IgD-negative memory B cell (primary cell): ENCODE measurements at regions not wholly inside any gene's neighbourhood (a gene's known extent, or its start where the extent isn't known, plus 50 kb on each side); places are given as distances from the start of the nearest gene placed in this dataset.

Experiments used
- H3K27ac Mint-ChIP-seq, 3 donors: one replicate each; pipeline ENCODE4 v1.8.0; 2020 to 2022; ENCODE audit warnings: mild to moderate bottlenecking in 3 of 3, mixed read lengths in 3 of 3, moderate library complexity in 1 of 3
- H3K27me3 Mint-ChIP-seq: one replicate; pipeline ENCODE4 v1.8.0; 2021; ENCODE audit warnings: mixed read lengths
- H3K36me3 Mint-ChIP-seq: one replicate; pipeline ENCODE4 v1.8.0; 2020; ENCODE audit warnings: mild to moderate bottlenecking, mixed read lengths
- H3K4me1 Mint-ChIP-seq, 3 donors: one replicate each; pipeline ENCODE4 v1.8.0; 2020 to 2022; ENCODE audit warnings: mixed read lengths in 3 of 3, mild to moderate bottlenecking in 1 of 3
- H3K4me3 Mint-ChIP-seq, 4 donors: one replicate each; pipeline ENCODE4 v1.8.0; 2020 to 2022; ENCODE audit warnings: mild to moderate bottlenecking in 4 of 4, mixed read lengths in 4 of 4, moderate library complexity in 3 of 4
- H3K9me3 Mint-ChIP-seq, 3 donors: one replicate each; pipeline ENCODE4 v1.8.0; 2020 to 2021; ENCODE audit warnings: mixed read lengths in 3 of 3, mild to moderate bottlenecking in 1 of 3

- Mint-ChIP-seq H3K27me3 (no peaks in the 10 kb centered on the region), H3K27ac (no peak overlapping the region), H3K9me3 (peaks cover 7 to 15% (median 10%) of the 10 kb centered on the region in 3 donors), H3K36me3 (no peaks in the 10 kb centered on the region), H3K4me3 (no peak overlapping the region), H3K4me1 (peaks cover 0 to 7% (median 0%) of the 10 kb centered on the region in 3 donors)
These were observed 513.9 kb upstream of the MEX3C start for GRCh38 chr18:51711298-51711889.

- H3K4me1 Mint-ChIP-seq = peaks cover 0 to 10% (median 0%) of the 10 kb centered on the region in 3 donors
- H3K27ac Mint-ChIP-seq = no peak overlapping the region
- no peaks in the 10 kb centered on the region for H3K36me3 Mint-ChIP-seq
- no peak overlapping the region for H3K4me3 Mint-ChIP-seq
- H3K9me3 Mint-ChIP-seq = peaks cover 2 to 7% (median 5%) of the 10 kb centered on the region in 3 donors
- H3K27me3 Mint-ChIP-seq = no peaks in the 10 kb centered on the region
These were observed 515.3 kb upstream of the MEX3C start for GRCh38 chr18:51712821-51713220.

GRCh38 chr18:51716277-51716676, 518.8 kb upstream of the MEX3C start:
- Mint-ChIP-seq H3K9me3 (peaks cover 4 to 5% (median 5%) of the 10 kb centered on the region in 3 donors), H3K36me3 (no peaks in the 10 kb centered on the region), H3K4me3 (no peak overlapping the region), H3K27ac (no peak overlapping the region), H3K27me3 (no peaks in the 10 kb centered on the region), H3K4me1 (peaks cover 0 to 10% (median 0%) of the 10 kb centered on the region in 3 donors)

GRCh38 chr18:51721388-51721787, 523.9 kb upstream of the MEX3C start:
- Mint-ChIP-seq H3K27ac (peak overlapping the region in 1 of 3 donors; percentile 17), H3K27me3 (no peaks in the 10 kb centered on the region), H3K9me3 (peaks cover 0 to 4% (median 0%) of the 10 kb centered on the region in 3 donors), H3K36me3 (no peaks in the 10 kb centered on the region), H3K4me3 (no peak overlapping the region), H3K4me1 (peaks cover 0 to 4% (median 3%) of the 10 kb centered on the region in 3 donors)

GRCh38 chr18:51721996-51722395, 524.5 kb upstream of the MEX3C start:
- no peaks in the 10 kb centered on the region for H3K36me3 Mint-ChIP-seq

GRCh38 chr18:51724790-51725721, 527.6 kb upstream of the MEX3C start:
- Mint-ChIP-seq H3K4me3 (no peak overlapping the region), H3K36me3 (no peaks in the 10 kb centered on the region), H3K27ac (no peak overlapping the region), H3K9me3 (peaks cover 0 to 3% (median 0%) of the 10 kb centered on the region in 3 donors), H3K4me1 (peaks cover 3 to 8% (median 8%) of the 10 kb centered on the region in 3 donors), H3K27me3 (no peaks in the 10 kb centered on the region)

More at GRCh38 chr18:51721996-51722395, 524.5 kb upstream of the MEX3C start:
- Mint-ChIP-seq H3K27me3 (no peaks in the 10 kb centered on the region), H3K27ac (peak overlapping the region in 1 of 3 donors; percentile 17), H3K4me3 (no peak overlapping the region), H3K9me3 (peaks cover 0 to 4% (median 0%) of the 10 kb centered on the region in 3 donors), H3K4me1 (peaks cover 0 to 5% (median 4%) of the 10 kb centered on the region in 3 donors)

DNA sequence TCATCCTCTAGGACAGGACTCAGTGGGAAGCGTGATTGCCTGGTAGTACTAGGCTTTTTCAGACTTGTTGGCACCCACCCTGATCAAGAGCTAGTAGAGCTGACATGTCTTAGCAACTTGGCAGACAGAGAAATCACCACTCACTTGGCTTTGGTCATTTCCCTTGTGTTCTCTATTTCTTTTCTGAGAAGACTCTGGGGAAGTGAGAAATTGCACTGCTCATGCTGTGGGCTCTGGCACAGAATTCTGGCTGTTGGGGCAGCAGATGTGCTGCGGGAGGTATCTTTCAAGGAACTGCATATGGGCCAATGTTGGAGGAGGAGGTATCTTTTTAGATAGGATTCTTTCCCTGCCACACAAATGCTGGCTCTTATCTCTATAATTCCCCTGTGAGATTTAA, 529.1 kb upstream of the MEX3C start:
- peaks cover 3 to 8% (median 8%) of the 10 kb centered on the region in 3 donors for H3K4me1 Mint-ChIP-seq
- no peaks in the 10 kb centered on the region for H3K27me3 Mint-ChIP-seq
- no peak overlapping the region for H3K4me3 Mint-ChIP-seq
- H3K27ac Mint-ChIP-seq = peak overlapping the region in 1 of 3 donors; percentile 48
- H3K36me3 Mint-ChIP-seq = no peaks in the 10 kb centered on the region
- H3K9me3 Mint-ChIP-seq = peaks cover 0 to 2% (median 0%) of the 10 kb centered on the region in 3 donors

DNA sequence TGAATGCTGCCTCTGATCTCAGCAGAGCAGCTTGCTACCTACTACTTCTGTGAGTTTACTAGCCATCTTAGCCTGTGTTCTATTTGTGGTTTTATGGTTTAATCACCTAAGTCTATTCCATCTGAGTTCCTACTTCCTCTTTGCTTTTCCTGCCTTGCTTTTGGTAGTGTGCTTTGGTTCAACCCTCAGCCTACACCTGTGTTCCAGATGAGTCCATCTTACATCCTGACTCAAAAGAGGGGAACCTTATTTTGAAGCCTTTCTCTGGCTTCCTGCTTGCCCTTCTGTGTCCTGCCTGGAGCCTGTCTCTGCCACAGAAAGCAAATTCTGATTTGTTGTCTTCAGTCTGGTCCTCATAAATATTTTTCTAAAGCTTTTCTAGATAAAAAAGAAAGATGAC, 530.3 kb upstream of the MEX3C start:
- peaks cover 3 to 8% (median 8%) of the 10 kb centered on the region in 3 donors for H3K4me1 Mint-ChIP-seq
- H3K9me3 Mint-ChIP-seq = peaks cover 0 to 2% (median 0%) of the 10 kb centered on the region in 3 donors
- no peaks in the 10 kb centered on the region for H3K27me3 Mint-ChIP-seq
- H3K36me3 Mint-ChIP-seq = no peaks in the 10 kb centered on the region
- no peak overlapping the region for H3K27ac Mint-ChIP-seq
- H3K4me3 Mint-ChIP-seq = no peak overlapping the region

DNA sequence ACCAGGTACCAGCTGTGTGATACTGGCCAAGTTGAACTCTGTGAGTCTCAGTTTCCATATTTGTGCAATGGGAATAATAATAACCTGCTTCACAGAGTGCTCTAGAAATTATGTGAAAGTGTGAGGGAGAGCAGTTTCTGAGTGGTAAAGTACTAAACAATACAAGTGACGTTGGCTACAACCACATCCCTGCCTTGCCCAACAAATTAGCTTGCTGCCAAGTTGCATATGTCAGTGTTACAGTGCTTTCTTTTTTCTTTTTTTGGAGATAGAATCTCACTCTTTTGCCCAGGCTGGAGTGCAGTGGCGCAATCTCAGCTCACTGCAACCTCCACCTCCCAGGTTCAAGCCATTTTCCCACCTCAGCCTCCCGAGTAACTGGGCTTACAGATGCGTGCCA, 533.6 kb upstream of the MEX3C start:
- no peaks in the 10 kb centered on the region for H3K27me3 Mint-ChIP-seq
- H3K36me3 Mint-ChIP-seq = no peaks in the 10 kb centered on the region
- H3K4me1 Mint-ChIP-seq = peaks cover 3 to 8% (median 4%) of the 10 kb centered on the region in 3 donors
- no peak overlapping the region for H3K4me3 Mint-ChIP-seq
- H3K9me3 Mint-ChIP-seq = peaks cover 0 to 2% (median 0%) of the 10 kb centered on the region in 3 donors
- no peak overlapping the region for H3K27ac Mint-ChIP-seq

GRCh38 chr18:51734576-51734975, 537.1 kb upstream of the MEX3C start:
- Mint-ChIP-seq H3K4me3 (no peak overlapping the region), H3K9me3 (no peaks in the 10 kb centered on the region), H3K27ac (no peak overlapping the region), H3K27me3 (no peaks in the 10 kb centered on the region), H3K36me3 (no peaks in the 10 kb centered on the region), H3K4me1 (peaks cover 0 to 5% (median 3%) of the 10 kb centered on the region in 3 donors)

- Mint-ChIP-seq H3K36me3 (no peaks in the 10 kb centered on the region), H3K27me3 (no peaks in the 10 kb centered on the region), H3K4me1 (peaks cover 0 to 5% (median 5%) of the 10 kb centered on the region in 3 donors), H3K27ac (no peak overlapping the region), H3K4me3 (no peak overlapping the region), H3K9me3 (no peaks in the 10 kb centered on the region)
These were observed 541.7 kb upstream of the MEX3C start for GRCh38 chr18:51739044-51739666.

- Mint-ChIP-seq H3K4me3 (no peak overlapping the region), H3K9me3 (peaks cover 0 to 4% (median 3%) of the 10 kb centered on the region in 3 donors), H3K36me3 (peaks cover 1% of the 10 kb centered on the region), H3K27me3 (no peaks in the 10 kb centered on the region), H3K4me1 (no peaks in the 10 kb centered on the region), H3K27ac (no peak overlapping the region)
These were observed 554.4 kb upstream of the MEX3C start for GRCh38 chr18:51751901-51752300.

- H3K4me3 Mint-ChIP-seq = no peak overlapping the region
- H3K4me1 Mint-ChIP-seq = no peaks in the 10 kb centered on the region
- H3K27me3 Mint-ChIP-seq = no peaks in the 10 kb centered on the region
- peaks cover 1% of the 10 kb centered on the region for H3K36me3 Mint-ChIP-seq
- peaks cover 0 to 3% (median 0%) of the 10 kb centered on the region in 3 donors for H3K9me3 Mint-ChIP-seq
- no peak overlapping the region for H3K27ac Mint-ChIP-seq
These were observed 556.0 kb upstream of the MEX3C start for GRCh38 chr18:51753365-51754057.

GRCh38 chr18:51754566-51754965, 557.1 kb upstream of the MEX3C start:
- H3K36me3 Mint-ChIP-seq = peaks cover 1% of the 10 kb centered on the region
- H3K9me3 Mint-ChIP-seq = peaks cover 0 to 3% (median 0%) of the 10 kb centered on the region in 3 donors
- H3K27me3 Mint-ChIP-seq = no peaks in the 10 kb centered on the region

More at GRCh38 chr18:51754566-51754965, 557.1 kb upstream of the MEX3C start:
- H3K4me3 Mint-ChIP-seq = no peak overlapping the region
- H3K27ac Mint-ChIP-seq = no peak overlapping the region
- no peaks in the 10 kb centered on the region for H3K4me1 Mint-ChIP-seq
